ENCODE measurements at regions not wholly inside any gene's neighbourhood (a gene's known extent, or its start where the extent isn't known, plus 50 kb on each side); places are given as distances from the start of the nearest gene placed in this dataset.

DNA sequence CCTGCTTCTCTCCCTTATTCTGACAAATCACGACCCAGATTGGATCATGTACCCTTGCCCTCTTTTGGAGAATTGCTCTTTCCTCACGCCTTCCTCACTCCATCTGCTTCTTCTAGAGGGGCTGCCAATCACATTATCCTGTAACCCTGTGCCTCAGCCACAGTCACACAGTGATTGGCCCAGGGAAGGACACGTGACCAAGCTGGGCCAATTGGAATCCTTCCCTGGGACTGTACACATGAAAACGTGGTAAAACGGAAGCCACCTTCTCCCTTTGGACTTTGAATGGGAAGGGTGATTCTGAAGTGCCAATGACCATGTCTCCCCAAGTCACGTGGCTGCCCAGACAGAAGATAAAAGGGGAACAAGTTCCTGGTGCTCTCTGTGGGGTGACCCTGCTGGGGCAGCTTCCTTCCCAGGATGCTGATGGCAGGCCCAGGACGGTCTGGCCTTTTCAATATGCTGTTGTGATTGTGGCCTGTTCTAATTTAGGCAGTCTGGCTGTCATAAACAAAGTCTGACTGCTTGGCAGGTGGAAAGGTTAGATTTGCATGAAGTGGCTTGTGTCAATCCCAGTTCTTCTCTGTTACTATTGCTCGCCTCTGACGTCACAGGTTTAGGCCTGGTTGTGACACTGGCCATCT, 92.9 kb downstream of the UBIAD1 start:
- intact Hi-C loops (cut with micrococcal nuclease), result no loop called here

More for the DNA sequence above, 92.9 kb downstream of the UBIAD1 start:
- Histone ChIP-seq H3K36me3 (ENCODE audit: control insufficient read depth in 2 of 2, extremely low read depth in 1 of 2, insufficient read depth in 2 of 2, low read length in 2 of 2) (no peaks in the 10 kb centered on the region), H3K9ac (replicated peaks; ENCODE audit: extremely low read depth, insufficient read depth, low read length) (no peak overlapping the region), H3K4me2 (ENCODE audit: insufficient read depth, low read length) (no peak overlapping the region), H2AFZ (ENCODE audit: low read depth, low read length) (no peak overlapping the region), H3K79me2 (ENCODE audit: control insufficient read depth, insufficient read depth, low read length) (no peaks in the 10 kb centered on the region), H3K9me3 (replicated peaks; ENCODE audit: control insufficient read depth, insufficient read depth, low read length) (no peaks in the 10 kb centered on the region), H3K27ac (ENCODE audit: insufficient read depth, low read depth, low read length) (no peak overlapping the region), H3K4me3 (replicated peaks in 1 of 3; ENCODE audit: insufficient read depth in 1 of 3, low read depth in 1 of 3, low read length in 3 of 3) (no peak overlapping the region), H3K9me1 (replicated peaks; ENCODE audit: control insufficient read depth, extremely low read depth, insufficient read depth, low read length) (no peaks in the 10 kb centered on the region), H4K20me1 (replicated peaks; ENCODE audit: control insufficient read depth, extremely low read depth, insufficient read depth, low read length) (no peaks in the 10 kb centered on the region), H3K4me1 (ENCODE audit: control insufficient read depth, extremely low read depth, insufficient read depth, low read length) (no peaks in the 10 kb centered on the region), H3K27me3 (ENCODE audit: control insufficient read depth in 2 of 2, insufficient read depth in 2 of 2, low read length in 2 of 2) (no peaks in the 10 kb centered on the region)
- FAIRE-seq (no peak), DNase-seq (ENCODE audit: low read depth, low spot score) (no peak)
- no TSS peak for BruUV-seq (replicated peaks)
- ChIA-PET CTCF (no interaction called here), POLR2A (no interaction called here)
- TF ChIP-seq, protein P1, sequence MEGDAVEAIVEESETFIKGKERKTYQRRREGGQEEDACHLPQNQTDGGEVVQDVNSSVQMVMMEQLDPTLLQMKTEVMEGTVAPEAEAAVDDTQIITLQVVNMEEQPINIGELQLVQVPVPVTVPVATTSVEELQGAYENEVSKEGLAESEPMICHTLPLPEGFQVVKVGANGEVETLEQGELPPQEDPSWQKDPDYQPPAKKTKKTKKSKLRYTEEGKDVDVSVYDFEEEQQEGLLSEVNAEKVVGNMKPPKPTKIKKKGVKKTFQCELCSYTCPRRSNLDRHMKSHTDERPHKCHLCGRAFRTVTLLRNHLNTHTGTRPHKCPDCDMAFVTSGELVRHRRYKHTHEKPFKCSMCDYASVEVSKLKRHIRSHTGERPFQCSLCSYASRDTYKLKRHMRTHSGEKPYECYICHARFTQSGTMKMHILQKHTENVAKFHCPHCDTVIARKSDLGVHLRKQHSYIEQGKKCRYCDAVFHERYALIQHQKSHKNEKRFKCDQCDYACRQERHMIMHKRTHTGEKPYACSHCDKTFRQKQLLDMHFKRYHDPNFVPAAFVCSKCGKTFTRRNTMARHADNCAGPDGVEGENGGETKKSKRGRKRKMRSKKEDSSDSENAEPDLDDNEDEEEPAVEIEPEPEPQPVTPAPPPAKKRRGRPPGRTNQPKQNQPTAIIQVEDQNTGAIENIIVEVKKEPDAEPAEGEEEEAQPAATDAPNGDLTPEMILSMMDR (IDR thresholded peaks at IDR 0.05; ENCODE audit: extremely low read depth in 1 of 2, insufficient read depth in 1 of 2, low read depth in 1 of 2, low read length in 2 of 2), result no peak
- TF ChIP-seq JUN (IDR thresholded peaks at IDR 0.05; ENCODE audit: borderline replicate concordance, insufficient read depth, insufficient read length, low read depth) (no peak), FOS (IDR thresholded peaks at IDR 0.05; ENCODE audit: borderline replicate concordance, insufficient read depth, low read length) (no peak)
- TF ChIP-seq, protein P2, sequence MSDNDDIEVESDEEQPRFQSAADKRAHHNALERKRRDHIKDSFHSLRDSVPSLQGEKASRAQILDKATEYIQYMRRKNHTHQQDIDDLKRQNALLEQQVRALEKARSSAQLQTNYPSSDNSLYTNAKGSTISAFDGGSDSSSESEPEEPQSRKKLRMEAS (IDR thresholded peaks at IDR 0.05; ENCODE audit: insufficient read depth, insufficient read length), result no peak
- dilution Hi-C loops (cut with MboI; ENCODE audit: extremely low pct_ligation_motif_present, low sequenced_read_pairs), result no loop called here

All from endothelial cell of umbilical vein (primary cell).